EL (cell line): ENCODE measurements at regions not wholly inside any gene's neighbourhood (a gene's known extent, or its start where the extent isn't known, plus 50 kb on each side); places are given as distances from the start of the nearest gene placed in this dataset.
"Not testable (repeated sequence)": the region's sequence is repeated elsewhere in the genome, so short reads cannot be mapped to it uniquely, and the experiment has no call there.

ENCODE experiments used
- DNase-seq: peaks from one replicate; pipeline ENCODE4 v3.0.0-alpha.2; 2016

DNA sequence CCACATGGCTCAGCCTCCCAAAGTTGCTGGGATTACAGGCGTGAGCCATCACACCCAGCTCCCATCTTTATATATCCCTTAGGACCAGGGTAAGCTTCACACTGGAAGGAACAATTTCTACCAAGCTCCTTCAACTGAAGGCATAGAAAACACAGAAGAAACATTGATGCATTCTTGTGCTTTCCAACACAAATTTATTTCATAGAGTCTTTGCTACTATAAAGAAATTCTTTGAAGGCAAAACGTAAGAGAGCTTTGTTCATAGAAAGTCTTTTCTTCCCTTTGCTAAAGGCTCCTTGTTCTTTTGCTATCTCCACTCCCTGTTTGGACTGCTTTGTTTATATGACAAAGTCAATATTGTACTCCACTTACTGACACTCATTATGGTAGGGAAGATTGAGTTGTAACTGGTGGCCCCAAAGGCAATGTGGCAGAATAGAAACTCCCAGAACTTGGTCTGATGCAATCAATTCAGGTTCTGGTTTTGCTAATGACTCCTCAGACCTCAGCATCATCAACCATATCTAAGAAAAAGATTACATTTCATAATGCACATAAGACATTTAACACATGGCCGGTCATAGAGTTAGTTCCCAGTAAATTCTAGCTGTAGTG, 97.4 kb upstream of the CLINT1 start:
- no peak for DNase-seq

- no peak for DNase-seq
These were observed 96.7 kb upstream of the CLINT1 start for GRCh38 chr5:157955541-157956172.

DNA sequence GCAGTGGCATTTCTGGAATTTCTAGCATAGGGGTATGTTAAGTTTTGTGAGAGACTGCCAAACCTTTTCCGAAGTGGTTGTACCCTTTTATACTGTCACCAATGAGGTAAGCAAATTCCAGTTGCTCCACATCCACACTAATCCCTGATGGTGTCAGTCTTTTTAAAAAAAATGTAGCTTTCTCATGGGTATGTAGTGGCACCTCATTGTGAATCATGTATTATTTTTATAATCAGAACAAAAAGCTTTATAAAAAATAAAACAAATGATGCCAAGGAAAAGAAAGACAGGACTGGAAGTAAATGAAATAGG, 93.4 kb upstream of the CLINT1 start:
- no peak for DNase-seq

- DNase-seq, result no peak
These were observed 92.9 kb upstream of the CLINT1 start for GRCh38 chr5:157951673-157952373.

DNA sequence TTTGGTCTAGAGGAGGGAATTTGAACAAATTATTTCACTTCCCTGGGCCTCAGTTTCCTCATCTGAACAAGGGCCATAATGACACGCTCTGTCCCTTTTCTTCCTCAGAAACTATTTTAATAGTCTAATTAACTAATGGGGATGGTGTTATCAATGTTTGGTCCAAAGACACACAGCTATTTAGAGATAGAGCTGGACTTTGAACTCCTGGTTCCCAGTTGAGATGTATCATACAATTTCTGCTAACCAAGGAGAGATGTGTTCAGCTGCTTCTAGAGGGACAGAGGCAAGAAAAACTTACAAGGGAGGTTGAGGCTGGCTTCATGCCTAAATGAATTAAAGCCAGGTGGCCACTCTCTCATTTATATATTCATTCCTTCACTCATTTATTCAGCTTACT, 90.6 kb upstream of the CLINT1 start:
- no peak for DNase-seq

GRCh38 chr5:157948738-157949410, 89.9 kb upstream of the CLINT1 start:
- peak; percentile 93 for DNase-seq

- DNase-seq, result no peak
These were observed 88.2 kb upstream of the CLINT1 start for GRCh38 chr5:157947156-157947555.

DNA sequence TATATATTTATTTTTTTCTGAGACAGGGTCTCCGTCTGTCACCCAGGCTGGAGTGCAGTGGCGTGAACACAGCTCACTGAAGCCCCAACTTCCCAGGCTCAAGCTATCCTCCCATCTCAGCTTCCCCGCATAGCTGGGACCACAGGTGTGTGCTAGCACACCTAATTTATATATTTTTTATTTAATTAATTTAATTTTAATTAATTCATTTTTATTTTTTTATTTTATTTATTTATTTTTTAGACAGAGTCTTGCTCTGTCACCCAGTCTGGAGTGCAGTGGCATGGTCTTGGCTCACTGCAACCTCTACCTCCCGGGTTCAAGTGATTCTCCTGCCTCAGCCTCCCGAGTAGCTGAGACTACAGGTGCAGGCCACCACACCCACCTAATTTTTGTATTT, 86.9 kb upstream of the CLINT1 start:
- not testable (repeated sequence) for DNase-seq

GRCh38 chr5:157944938-157945337, 86.0 kb upstream of the CLINT1 start:
- no peak for DNase-seq

DNA sequence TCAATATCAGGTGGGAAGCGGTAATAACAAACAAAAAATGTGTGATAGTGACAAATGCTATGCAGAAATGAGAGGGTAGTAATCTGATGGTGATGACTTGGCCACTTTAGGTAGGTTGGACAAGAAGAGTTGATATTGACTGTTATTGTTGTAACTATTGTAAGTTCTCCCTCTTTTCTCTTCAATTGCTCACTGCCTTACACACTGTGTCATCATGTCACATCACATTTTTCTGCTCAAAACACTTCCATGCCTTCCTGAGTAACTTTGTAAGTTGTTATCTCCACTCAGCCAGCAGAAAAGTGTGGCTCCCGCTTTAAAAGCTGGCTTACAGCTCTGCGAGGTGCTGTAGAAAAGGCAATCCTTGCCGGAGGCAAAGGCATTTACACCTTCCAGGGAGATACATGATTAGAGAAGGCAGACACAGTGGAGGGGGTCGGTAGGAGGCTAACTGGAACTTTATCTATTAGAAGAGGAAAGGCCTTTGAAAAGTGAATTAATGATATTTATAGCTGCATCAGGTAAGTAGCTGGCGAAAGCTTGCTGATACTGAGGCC, 85.2 kb upstream of the CLINT1 start:
- DNase-seq, result no peak

GRCh38 chr5:157942595-157942994, 83.7 kb upstream of the CLINT1 start:
- DNase-seq, result no peak

DNA sequence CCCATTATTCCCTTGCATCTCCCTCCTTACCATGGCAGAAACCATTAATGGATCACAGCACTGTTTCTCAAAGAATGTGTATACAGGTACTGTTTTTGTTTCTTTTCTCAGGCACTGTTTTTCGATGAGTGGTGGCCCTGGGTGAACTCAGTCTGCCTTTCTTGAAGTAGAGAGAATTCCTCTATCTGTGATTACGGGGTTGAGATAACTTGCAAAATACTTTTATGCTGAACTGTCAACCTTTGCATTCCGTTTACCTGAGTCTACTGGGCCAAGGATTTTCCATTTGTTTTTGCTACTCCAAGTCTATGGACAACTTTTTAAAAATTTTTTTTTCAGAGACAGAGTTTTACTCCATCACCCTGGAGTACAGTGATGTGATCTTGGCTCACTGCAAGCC, 82.7 kb upstream of the CLINT1 start:
- DNase-seq, result peak; percentile 13

- DNase-seq, result not testable (repeated sequence)
These were observed 79.2 kb upstream of the CLINT1 start for GRCh38 chr5:157938101-157938500.

DNA sequence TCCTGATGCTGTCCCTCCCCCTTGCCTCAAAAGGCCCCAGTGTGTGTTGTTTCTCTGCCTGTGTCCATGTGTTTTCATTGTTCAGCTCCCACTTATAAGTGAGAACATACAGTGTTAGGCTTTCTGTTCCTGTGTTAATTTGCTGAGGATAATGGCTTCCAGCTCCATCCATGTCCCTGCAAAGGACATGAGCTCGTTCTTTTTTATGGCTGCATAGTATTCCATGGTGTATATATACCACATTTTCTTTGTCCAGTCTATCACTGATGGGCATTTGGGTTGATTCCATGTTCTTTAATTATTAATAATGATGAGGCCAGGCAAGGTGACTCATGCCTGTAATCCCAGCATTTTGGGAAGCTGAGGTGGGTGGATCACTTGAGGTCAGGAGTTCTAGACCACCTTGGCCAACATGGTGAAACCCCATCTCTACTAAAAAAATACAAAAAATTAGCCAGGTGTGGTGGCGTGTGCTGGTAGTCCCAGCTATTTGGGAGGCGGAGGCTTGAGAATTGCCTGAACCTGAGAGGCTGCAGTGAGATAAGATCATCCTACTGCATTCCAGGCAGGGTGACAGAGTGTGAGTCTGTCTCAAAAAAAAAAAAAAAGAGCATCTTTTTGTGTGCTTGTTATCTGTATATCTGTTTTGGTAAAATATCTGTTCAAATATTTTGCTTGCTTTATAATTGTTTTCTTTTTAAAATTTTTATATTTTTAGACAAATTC, 78.0 kb upstream of the CLINT1 start:
- not testable (repeated sequence) for DNase-seq

DNA sequence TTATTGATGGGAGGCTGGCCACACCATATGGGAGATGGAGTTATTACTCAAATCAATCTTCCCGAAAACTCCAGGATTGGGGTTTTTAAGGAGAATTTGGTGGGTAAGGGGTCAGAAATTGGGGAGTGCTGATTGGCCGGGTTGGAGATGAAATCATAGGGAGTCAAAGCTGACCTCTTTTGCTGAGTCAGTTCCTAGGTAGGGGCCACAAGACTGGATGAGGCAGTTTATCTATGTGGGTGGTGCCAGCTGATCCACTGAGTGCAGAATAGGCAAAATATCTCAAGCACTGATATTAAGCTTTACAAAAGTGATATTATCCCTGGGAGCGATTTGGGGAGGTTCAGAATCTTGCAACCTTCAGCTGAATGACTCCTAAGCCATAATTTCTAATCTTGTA, 75.7 kb upstream of the CLINT1 start:
- no peak for DNase-seq

DNA sequence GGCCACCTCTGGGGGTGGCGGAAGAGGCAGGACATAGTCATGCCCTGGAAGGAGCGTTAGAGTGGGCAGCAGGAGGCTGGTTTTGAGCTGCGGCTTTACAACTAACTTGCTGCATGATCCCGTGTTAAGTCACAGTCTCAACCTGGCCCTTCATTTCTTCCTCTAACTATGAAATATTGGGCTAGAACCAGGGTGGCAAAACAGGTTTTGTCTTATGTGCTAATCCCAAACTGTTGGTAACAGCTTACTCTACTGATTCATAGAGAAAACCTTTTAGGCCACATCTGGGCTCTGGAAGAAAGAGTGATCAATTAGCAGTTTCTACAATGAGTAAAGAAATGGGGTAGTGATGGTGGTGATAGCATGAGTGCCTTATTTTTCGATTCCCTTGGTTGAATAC, 74.1 kb upstream of the CLINT1 start:
- no peak for DNase-seq

DNA sequence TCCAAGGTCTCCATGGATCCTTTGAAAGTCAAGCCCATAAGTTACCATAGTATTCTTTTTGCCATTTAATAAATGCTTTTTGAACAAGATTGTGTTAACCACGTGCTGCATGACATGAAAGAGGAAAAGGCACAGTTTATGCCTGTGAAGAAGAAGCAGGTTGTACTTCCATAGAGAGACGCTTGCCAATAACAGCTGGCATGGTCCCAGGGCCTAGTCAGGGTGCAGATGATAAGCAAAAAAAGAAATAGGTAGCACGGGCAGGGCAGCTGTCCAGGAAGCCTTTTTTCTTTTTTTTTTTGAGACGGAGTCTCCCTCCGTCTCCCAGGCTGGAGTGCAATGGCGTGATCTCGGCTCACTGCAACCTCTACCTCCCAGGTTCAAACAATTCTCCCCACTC, 71.8 kb upstream of the CLINT1 start:
- no peak for DNase-seq

DNA sequence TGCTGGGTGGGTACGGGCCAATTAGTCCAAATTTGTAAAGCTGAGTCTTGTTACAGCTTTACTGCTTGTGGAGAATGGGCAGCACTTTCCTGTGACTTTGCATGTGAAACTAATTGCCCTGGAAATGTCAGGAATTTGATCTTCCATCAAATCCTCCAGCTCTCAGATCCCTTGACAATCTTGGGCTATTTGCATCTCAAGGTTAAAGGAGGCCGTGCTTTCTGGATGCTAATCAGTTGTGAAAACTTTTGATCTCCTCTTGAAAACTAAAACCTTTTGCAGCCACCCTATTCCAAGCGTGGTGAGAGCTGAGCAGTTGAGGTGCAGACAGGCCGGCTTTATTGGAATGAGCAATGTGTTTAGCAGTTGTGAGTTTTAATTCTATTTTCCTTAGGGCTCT, 68.0 kb upstream of the CLINT1 start:
- DNase-seq, result no peak

DNA sequence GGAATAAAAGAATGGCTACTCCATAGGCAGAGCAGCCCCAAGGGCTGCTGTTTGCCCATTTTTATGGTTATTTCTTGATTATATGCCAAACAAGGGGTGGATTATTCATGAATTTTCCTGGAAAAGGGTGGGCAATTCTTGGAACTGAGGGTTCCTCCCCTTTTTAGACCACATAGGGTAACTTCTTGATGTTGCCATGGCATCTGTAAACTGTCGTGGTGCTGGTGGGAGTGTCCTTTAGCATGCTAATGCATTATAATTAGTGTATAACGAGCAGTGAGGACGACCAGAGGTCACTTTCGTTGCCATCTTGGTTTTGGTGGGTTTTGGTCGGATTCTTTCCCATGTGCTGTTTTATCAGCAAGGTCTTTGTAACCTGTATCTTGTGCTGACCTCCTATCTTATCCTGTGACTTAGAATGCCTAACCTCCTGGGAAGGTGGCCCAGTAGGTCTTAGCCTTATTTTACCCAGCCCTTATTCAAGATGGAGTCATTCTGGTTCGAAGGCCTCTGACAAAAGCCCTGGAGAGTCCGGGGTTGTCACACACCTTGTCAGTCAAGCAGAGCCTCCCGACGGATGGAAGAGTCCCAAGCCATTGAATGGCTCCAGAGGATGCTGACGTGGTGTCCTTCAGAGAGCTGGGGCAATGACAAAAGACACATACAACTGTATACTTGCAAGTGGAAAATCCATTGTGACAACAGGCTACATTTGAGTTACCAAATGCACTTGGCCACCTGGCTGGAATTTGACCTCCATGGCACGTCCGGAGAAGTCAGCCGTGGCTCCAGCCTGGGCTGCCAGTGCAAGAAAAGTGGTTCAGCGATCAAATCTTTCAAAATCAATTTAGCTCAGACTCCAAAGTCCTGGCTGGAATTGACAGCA, 67.1 kb upstream of the CLINT1 start:
- DNase-seq, result no peak

- peak; percentile 24 for DNase-seq
These were observed 66.2 kb upstream of the CLINT1 start for GRCh38 chr5:157924931-157925729.

DNA sequence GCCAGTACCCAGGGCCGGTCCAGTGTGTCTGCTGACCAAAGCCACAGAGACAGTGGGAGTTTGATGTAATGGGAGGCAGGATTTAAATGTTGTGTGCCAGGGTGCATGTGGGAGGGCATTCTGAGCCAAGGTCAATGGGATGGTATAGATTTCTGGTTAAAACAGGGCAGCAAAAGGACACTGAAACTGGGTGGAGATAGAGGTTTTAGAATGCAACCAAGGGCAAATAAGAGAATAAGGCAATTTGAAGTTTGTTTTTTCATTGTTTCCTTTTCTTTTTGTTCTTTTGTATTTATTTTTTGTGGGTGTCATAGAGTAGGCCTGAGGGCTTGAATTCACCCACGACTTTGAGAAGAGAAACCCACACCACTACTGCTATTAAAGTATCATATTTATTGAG, 65.5 kb upstream of the CLINT1 start:
- no peak for DNase-seq
